SK-N-MC (cell line): ENCODE measurements at regions not wholly inside any gene's neighbourhood (a gene's known extent, or its start where the extent isn't known, plus 50 kb on each side); places are given as distances from the start of the nearest gene placed in this dataset.
"Not testable (repeated sequence)": the region's sequence is repeated elsewhere in the genome, so short reads cannot be mapped to it uniquely, and the experiment has no call there.

Experiments used
- DNase-seq: peaks from one replicate; pipeline ENCODE4 v3.0.0-alpha.2; 2011; ENCODE audit warnings: low read depth, low spot score
- H3K27ac ChIP-seq: fragments of 200-600 bp; sonication (generic); 2 replicates; pipeline ENCODE4 v1.5.1; 2016; ENCODE audit warnings: mixed run types
- H3K36me3 ChIP-seq: fragments of 200-600 bp; sonication (generic); 2 replicates; pipeline ENCODE4 v1.6.1; 2017; ENCODE audit warnings: antibody characterized with exemption, low read length, mixed read lengths; ENCODE audit not compliant: insufficient read depth
- H3K4me3 ChIP-seq: fragments of 200-600 bp; sonication (generic); 2 replicates; pipeline ENCODE4 v1.5.1; 2016
- H3K9ac ChIP-seq: fragments of 200-600 bp; sonication (generic); 2 replicates; pipeline ENCODE4 v1.8.0; 2017; ENCODE audit warnings: mixed run types, mixed read lengths; ENCODE audit not compliant: insufficient read length
- H3K9me3 ChIP-seq: fragments of 200-600 bp; sonication (generic); 2 replicates; pipeline ENCODE4 v1.6.1; 2017; ENCODE audit warnings: low read depth, mild to moderate bottlenecking, antibody characterized with exemption, low read length, moderate library complexity, mixed read lengths
- EZH2 ChIP-seq: fragments of 200-600 bp; sonication (generic); IDR thresholded peaks from one replicate; pipeline ENCODE4 v1.6.1; 2017; ENCODE audit warnings: antibody characterized with exemption
- FOXP2 ChIP-seq: optimal IDR thresholded peaks from 2 replicates; pipeline ENCODE3; 2011; ENCODE audit warnings: mild to moderate bottlenecking, moderate library complexity; ENCODE audit not compliant: insufficient read depth; ENCODE audit errors: extremely low read length, control extremely low read depth
- POLR2AphosphoS5 ChIP-seq: IDR thresholded peaks from 2 replicates; pipeline ENCODE4 v1.6.1; 2012; ENCODE audit warnings: mild to moderate bottlenecking, low read depth, low read length, borderline replicate concordance

DNA sequence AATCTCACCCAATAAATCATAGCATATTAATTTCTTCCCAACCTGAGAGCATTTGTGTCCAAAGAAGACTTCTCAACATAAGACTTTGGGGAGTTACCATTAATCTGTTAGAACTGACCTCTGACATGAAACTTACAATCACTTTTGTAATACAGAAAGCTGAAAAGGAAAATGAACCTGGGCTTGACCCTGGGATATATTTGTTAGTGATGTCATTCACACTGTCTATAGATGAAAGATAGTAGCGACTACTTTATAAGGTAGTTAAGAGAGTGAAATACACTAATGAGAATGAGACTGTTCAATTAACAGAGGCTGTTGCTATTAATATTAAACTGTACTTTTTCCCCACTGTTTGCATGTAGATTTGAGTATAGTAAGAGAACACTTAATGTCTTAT, 1334.8 kb upstream of the TMEM132C start:
- no peak for DNase-seq
- H3K9me3 ChIP-seq, result no peaks in the 10 kb centered on the region
- TF ChIP-seq FOXP2, result no peak
- TF ChIP-seq EZH2, result no peak
- TF ChIP-seq POLR2AphosphoS5, result no peak
- no peak overlapping the region for H3K27ac ChIP-seq
- H3K9ac ChIP-seq, result no peak overlapping the region
- no peaks in the 10 kb centered on the region for H3K36me3 ChIP-seq
- no peak overlapping the region for H3K4me3 ChIP-seq

DNA sequence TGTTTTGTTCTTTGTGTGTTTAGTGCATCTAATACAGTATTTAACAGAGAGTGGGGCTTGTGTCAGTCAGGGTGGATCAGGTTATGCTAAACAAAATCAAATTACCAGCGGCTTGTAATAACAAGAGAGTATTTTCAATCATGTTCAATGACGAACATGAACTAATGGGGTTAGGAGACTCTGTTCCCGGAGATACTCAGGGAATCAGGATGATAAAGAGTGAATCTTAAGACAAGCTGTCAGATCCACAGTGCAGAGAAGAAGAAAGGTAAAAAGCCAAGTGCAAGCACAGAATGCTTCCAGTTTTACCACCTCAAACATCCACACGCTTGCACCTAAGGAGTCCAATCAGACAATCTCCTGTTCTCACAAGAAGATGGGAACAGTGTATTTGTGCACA, 1331.5 kb upstream of the TMEM132C start:
- Histone ChIP-seq H3K4me3 (no peak overlapping the region), H3K36me3 (no peaks in the 10 kb centered on the region), H3K27ac (no peak overlapping the region), H3K9me3 (no peaks in the 10 kb centered on the region), H3K9ac (no peak overlapping the region)
- no peak for DNase-seq
- TF ChIP-seq EZH2 (no peak), POLR2AphosphoS5 (no peak), FOXP2 (no peak)

- Histone ChIP-seq H3K4me3 (no peak overlapping the region), H3K36me3 (no peaks in the 10 kb centered on the region), H3K27ac (no peak overlapping the region), H3K9me3 (no peaks in the 10 kb centered on the region), H3K9ac (no peak overlapping the region)
- TF ChIP-seq FOXP2 (no peak), EZH2 (no peak), POLR2AphosphoS5 (no peak)
- no peak for DNase-seq
Measured at GRCh38 chr12:126936181-126936851, 1330.7 kb upstream of the TMEM132C start.

GRCh38 chr12:126937431-126937830, 1329.5 kb upstream of the TMEM132C start:
- Histone ChIP-seq H3K4me3 (no peak overlapping the region), H3K27ac (no peak overlapping the region)
- no peak for DNase-seq

DNA sequence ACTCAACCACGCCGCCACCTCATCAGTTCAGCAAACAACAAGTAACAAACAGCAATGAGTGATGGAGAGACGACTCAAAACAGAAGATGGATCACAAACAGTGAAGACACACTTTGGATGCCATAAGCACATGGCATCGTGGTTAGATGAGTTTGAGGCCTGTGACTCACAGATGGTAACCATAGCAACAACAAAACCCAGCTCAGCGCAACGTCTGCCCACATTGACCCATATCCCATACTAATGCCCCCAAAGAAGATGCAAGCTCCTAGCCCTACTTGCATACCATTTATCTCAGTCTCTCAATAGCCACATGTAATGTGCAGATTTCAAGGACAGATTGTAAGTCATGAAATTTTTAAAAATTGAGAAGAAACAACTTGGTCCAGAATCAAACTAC, 1322.3 kb upstream of the TMEM132C start:
- TF ChIP-seq POLR2AphosphoS5, result no peak
- TF ChIP-seq FOXP2, result no peak
- no peak for TF ChIP-seq EZH2
- no peak overlapping the region for H3K27ac ChIP-seq
- H3K9me3 ChIP-seq, result no peaks in the 10 kb centered on the region
- H3K9ac ChIP-seq, result no peak overlapping the region
- H3K36me3 ChIP-seq, result no peaks in the 10 kb centered on the region
- H3K4me3 ChIP-seq, result no peak overlapping the region
- no peak for DNase-seq

More at GRCh38 chr12:126937431-126937830, 1329.5 kb upstream of the TMEM132C start:
- no peaks in the 10 kb centered on the region for H3K36me3 ChIP-seq
- no peak overlapping the region for H3K9ac ChIP-seq
- TF ChIP-seq FOXP2 (no peak), EZH2 (no peak), POLR2AphosphoS5 (no peak)
- no peaks in the 10 kb centered on the region for H3K9me3 ChIP-seq

- H3K36me3 ChIP-seq, H3K9ac ChIP-seq, H3K27ac ChIP-seq, DNase-seq, H3K9me3 ChIP-seq, H3K4me3 ChIP-seq: not testable (repeated sequence)
Measured at GRCh38 chr12:126946958-126947357, 1320.0 kb upstream of the TMEM132C start.

GRCh38 chr12:126949558-126949957, 1317.4 kb upstream of the TMEM132C start:
- H3K36me3 ChIP-seq, result no peaks in the 10 kb centered on the region
- H3K9ac ChIP-seq, result no peak overlapping the region
- TF ChIP-seq FOXP2, result no peak
- H3K4me3 ChIP-seq, result no peak overlapping the region
- H3K27ac ChIP-seq, result no peak overlapping the region
- H3K9me3 ChIP-seq, result no peaks in the 10 kb centered on the region
- no peak for DNase-seq

- H3K9me3 ChIP-seq, result no peaks in the 10 kb centered on the region
- DNase-seq, result no peak
- H3K9ac ChIP-seq, result no peak overlapping the region
Measured at GRCh38 chr12:126950266-126950665, 1316.7 kb upstream of the TMEM132C start.

More at GRCh38 chr12:126950266-126950665, 1316.7 kb upstream of the TMEM132C start:
- TF ChIP-seq POLR2AphosphoS5 (no peak), EZH2 (no peak), FOXP2 (no peak)
- Histone ChIP-seq H3K27ac (no peak overlapping the region), H3K36me3 (no peaks in the 10 kb centered on the region), H3K4me3 (no peak overlapping the region)
